Activated CD4-positive, alpha-beta T cell treated with anti-CD3 and anti-CD28 coated beads for 24 hours (primary cell): ENCODE measurements at regions not wholly inside any gene's neighbourhood (a gene's known extent, or its start where the extent isn't known, plus 50 kb on each side); places are given as distances from the start of the nearest gene placed in this dataset.
"Not testable (repeated sequence)": the region's sequence is repeated elsewhere in the genome, so short reads cannot be mapped to it uniquely, and the experiment has no call there.

Experiments
- DNase-seq, 2 donors: peaks; one replicate each; pipeline ENCODE4 v3.0.0-alpha.2; 2020; ENCODE audit warnings: low read depth in 2 of 2

DNA sequence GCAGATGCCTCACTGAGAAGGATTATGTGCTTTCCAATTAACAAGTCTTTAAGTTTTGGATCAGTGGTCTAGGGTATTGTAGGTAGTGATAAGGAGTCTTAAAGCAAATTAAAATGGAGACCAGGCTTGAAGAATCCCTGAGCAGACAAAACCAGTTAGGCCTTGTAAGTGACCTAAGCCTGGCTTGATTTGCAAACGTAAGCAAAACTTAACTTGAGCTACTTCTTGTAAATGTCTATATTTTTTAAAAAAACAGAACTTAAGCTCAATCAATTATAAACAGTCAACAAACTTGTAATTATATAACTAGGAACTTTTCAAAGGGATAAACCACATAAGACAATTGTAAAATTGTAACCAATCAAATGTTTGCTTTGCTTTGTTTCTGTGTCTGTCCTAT is 72.7 kb upstream of the NALF2 start:
- DNase-seq = no peak

DNA sequence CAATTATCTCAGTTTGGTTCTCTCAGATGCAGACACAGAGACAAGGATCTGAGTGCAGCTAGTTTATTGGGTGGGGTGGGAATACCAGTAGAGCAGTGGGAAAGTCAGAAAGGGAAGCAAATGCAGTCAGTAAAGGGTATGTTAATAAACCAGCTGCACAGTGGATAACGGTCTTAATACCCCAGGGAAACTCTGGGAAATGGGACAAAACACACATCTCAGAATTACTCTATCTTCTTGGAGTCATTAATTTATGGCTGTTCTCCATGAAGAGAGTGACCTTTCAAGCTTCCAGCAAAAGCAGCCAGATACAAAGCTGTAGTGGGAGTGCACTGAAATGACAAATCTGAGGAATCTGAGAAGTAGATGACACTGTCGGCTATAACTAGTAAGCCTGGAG is 73.3 kb upstream of the NALF2 start:
- DNase-seq = no peak

DNA sequence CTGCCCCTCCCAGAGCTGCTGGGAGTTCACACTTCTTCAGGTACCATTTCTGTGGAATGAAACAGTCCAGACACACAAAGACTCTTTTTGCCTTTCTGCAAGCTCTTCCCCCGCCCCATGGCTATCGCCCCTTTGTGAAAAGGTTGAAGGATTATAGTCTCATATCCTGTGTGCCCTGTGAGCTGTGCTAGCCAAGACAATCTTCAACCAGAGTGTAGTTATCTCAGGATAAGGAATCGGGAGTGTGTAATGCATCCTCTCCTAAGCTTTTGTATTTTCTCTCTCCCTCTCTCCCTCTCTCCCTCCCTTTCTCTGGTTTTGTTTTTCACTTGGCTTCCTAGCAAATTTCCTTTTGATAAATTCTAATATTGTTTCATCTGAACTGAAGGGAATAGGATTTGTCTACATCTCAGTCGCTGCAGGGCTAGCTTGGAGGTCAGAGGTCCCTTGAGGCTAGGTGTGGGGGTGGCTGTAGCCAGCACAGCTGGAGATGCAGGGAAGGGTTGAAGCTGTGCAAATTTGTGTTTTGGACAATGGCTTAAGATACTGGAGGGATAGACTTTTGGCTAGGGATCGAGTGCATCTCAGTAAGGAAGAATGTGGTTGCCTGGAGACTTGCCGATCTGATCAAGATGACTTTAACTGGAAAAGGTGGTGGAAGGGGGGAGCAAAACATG is 74.6 kb upstream of the NALF2 start:
- no peak for DNase-seq

DNA sequence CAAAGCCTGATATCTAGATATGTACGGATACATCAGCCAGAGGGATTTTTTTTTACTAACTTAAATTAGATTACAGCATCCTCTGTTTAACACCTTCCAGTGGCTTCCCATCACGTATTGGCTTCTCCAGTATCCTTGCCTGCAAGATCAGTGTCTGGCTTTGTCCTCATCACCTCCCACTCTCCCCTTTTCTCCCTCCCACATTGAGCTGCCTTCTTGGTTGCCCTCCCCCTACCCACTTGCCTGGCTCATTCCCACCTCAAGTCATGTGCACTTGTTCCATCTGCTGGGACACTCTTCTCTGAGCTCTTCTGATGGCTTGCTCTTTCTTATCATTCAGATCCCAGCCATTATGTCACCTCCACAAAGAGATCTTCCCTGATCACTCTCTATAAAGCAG is 75.9 kb upstream of the NALF2 start:
- DNase-seq = no peak

DNA sequence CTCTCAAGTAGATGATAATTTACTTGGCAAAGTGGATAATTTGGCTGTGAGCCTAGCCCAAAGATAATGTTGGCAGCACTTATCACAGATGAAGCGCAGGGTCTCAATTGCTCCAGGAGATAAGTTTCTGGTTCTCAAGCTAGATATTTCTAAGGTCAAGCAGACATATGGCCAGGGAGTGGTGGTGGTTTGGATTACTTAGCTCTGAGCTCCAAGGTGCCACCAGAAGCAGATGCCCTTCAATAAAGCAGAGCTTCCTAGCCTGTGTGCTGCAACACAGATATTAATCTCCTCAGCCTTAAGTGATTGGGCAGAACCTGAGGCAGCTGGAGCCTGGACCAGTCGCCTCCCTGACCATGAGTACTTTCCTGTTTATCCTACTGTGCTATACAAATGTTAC is 79.2 kb upstream of the NALF2 start:
- DNase-seq = no peak

DNA sequence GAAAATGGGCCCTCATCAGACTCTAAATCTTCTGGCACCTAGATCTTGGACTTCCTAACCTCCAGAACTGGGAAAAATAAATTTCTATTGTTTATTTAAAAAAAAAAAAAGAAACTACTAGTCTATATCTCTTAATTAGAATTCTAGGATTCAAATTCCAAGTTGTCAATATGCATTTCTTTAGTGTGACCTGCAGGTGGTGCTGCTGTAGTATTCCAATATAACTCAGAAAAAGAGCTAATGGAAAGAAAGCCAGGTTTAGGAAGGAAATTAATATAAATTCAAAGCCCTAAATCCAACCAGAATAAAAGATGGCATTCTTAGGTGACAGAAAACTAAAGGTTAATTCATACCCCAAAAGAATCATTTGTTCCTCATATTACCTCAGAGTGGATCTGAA is 80.0 kb upstream of the NALF2 start:
- DNase-seq = no peak

DNA sequence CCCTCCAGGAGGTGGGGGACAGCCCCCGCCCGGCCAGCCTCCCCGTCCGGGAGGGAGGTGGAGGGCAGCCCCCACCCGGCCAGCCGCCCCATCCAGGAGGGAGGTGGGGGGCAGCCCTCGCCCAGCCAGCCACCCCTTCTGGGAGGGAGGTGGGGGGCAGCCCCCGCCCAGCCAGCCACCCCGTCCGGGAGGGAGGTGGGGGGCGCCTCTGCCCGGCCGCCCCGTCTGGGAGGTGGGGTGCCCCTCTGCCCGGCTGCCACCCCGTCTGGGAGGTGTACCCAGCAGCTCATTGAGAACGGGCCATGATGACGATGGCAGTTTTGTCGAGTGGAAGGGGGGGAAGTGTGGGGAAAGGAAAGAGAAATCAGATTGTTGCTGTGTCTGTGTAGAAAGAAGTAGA is 81.9 kb upstream of the NALF2 start:
- DNase-seq = not testable (repeated sequence)

DNA sequence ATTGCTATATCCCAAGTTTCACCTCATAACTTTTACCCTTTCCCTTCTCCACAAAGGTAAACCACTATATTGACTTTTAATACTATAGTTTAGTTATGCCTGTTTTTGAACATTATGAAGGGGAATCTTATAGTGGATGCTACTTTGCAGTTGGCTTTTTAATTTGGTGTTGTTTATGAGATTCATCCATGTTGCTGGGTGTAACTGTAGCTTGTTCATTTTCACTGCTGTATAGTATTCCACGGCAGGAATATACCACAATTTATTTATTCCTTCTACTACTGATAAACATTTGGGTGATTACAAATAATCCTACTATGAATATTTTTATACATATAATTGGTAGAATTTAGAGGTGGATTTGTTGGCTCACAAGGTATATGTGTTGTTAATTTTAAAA is 88.4 kb upstream of the NALF2 start:
- DNase-seq = no peak

DNA sequence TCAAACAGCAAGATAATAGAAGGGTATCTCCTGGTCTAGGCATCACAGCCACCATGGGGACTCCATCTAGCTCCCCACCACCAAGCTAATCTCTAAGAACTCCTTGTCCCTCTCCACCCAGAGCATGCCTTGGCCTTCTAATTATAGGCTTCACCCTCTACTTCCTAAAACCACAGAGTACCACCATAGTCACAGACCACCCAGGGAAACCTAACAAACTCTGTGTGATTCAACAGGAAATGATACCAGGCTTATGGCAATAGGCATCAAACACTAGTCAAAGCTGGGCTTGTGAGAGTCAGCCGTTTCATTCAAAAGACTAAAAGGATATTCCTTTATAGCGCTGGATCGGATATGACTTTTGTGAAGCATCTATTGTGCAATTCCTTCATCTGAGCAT is 91.5 kb upstream of the NALF2 start:
- no peak for DNase-seq

DNA sequence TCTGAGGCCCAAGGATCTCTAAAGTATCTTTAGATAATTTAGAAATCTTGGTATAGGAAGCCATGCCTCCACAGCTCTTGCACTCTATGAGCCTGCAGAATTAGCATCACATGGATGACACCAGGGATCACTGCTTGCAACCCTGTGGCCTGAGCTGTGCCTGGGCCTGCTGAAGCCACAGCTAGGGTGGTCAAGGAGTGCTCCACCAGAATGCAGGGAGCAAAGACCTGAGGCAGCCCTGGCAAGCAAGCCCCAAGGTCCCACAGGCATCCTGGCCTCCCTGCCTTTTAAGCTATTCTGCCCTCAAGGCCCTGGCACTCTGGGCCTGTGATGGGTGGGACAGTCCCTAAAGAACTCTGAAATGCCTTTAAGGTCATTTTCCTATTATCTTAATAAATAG is 105.2 kb upstream of the NALF2 start:
- no peak for DNase-seq

DNA sequence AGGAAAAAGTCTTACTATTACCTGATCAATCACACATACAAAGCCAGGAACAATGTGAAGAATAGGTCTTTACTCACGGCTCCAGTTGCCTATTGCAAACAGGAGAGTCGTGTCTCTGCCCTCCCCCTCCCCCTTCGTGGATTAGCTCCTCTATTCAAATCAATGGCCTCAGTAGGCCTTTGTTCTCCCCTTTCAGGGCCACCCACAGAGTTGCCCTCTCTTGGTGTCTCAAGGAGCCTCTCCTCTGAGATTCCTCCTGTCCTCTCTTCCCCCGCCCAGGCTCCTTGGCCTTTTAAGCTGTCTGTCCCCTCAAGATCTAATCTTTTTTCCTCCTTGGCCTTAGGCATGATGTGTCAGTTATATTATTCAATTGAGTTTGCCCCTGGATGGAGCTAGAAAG is 107.2 kb upstream of the NALF2 start:
- no peak for DNase-seq

DNA sequence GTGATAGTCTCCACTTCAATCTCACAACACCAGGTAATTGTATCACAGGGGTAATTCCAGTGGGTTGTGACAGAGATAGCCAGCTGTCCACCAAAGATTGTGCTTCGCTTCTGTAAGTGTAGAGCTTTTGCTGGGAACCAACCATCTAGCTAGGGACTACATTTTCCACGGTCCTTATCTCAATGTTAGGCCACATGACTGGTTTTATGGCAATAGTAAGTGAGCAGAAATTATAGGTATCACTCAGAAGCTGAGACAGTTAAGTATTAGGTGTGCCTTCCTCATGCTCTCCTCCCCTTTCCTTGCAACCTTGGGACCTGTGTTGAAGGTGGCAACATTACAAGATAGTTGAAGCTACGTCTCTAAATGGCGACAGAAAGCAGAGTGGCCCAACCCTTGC is 108.8 kb upstream of the NALF2 start:
- no peak for DNase-seq

DNA sequence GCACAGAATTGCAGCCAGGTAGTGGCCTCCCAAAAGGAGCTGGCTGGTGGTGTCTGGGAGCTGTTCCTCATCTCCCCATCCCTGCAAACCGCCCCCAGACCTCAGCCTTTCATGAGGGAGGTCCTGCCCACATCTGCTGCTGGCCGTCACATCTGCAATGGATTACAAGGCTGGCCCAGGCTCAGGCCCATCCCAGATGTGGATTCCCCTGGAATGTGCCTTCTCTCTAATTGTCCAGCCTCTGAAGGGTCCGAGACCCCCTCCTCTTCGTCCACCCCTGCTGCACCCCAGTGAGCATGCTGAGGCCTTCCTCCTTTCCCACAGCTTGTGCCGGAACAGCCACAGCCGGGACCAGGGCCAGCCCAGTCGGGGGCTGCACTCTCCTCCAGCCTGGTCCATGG is 115.0 kb upstream of the NALF2 start:
- no peak for DNase-seq

DNA sequence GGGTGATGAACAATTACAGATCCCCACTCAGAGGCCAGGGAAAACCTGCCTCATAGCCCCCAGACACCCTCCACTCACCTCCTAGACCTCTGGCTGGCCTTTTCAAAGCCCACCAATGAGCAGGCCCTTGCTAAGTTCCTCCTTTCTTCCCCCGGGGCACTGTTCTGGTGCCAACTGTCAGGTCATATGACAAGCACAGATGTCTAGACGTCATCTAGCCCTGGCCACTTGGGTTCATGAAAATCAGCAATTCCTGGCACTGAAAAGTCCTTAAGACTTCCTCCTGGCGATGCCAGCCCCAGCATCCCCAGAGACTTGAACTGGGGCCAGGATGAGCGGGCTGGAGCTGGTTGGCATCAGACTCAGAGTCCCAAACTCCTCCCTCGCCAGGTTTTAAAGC is 115.6 kb upstream of the NALF2 start:
- DNase-seq = no peak

DNA sequence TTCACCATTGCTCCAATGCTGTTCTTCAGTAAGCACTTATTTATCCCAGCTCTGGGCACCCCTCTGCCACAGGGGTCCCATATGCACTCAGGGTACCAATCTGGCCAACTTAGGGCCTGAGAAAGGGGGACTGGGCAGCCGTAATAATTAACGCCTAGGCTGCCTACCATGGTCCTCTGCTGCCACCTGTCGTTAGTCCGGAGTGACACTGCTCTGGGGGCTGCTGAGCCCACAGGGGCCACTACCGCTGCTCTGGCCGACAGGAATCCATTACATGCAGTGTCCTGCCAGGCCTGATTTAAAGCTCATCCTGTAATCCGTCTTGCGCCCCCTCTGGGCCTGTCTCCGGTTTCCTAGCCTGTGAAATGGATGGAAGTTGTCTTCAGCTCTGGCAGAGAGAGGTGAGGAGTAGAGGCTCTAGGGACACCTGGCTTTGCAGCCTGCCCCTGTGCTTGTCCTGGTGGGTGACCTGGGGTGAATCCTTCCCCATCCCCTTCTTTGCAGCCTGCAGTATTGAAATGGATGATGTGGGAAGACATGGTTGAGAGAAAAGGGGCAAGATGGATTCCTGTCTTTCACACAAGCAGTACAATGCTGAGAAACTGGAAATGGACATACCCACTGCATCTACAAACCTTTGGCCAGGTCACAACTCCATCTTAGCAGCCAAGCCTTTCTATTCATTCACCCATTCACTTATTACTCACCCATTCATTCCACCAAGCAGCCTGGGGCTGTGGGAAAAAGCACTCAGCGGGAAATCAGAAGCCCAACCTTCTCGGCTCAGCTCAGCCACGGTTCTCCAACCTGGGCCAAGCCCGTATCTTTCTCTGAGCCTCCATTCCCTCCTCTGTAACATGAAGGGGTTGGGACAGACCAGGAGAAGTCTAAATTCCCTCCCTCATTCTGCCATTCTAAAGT is 116.3 kb upstream of the NALF2 start:
- DNase-seq = peak; percentile 3 to 7

DNA sequence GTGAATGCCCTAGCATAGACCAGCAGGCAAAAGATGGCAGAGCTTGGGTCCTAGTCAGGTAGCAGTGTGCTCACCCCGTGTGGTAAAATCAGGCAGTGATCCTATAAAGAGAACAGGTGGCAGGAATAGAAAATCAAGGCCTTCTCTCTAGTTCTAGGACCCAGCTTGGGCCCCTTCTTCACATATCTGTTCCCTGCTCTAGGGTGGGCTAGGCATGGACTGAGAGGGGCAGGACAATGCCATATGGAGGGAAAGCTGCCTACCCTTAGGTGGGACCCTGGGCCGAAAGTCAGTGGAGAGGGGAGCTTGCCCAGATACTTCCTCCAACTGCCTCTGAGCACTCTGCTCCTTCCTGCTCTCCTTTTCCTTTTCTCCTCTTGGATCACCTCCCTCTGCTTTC is 117.4 kb upstream of the NALF2 start:
- no peak for DNase-seq

DNA sequence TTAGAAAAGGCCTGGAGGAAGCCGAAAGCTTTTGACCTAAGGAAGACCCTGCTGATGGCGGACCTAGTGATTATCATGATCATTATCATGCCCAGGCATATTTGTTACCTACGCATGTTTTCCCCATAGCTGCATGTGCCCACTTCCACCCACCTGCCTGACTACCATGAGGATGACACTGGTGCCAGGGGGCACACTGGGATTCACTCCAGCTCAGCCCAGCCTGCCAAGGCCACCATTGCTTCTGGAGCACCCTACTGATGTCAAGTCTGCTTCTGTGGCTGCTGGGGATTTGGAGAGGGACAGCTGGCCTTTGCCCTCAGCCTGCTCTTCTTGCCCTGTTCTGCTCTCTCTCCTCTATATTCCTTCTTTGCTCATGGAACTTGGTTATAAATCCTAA is 124.7 kb upstream of the NALF2 start:
- DNase-seq = no peak

DNA sequence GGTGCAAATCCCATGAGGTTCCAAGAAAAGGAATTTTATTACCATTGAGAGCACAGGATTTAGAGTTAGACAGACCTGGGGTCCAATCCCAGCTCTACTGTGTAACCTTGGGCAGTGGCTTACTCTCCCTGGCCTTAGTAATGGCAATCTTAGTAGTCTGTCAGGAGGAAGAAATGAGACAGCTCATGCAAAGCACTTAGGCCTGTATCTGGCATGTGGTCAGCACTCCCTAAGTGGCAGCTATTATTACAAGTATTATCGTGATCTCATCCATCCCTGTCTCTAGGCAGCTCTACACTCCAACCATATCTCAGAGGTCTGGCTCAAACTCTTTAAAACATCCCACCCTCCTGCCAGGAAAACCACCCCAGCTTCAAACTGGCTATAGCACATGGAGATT is 129.6 kb upstream of the NALF2 start:
- DNase-seq = no peak

DNA sequence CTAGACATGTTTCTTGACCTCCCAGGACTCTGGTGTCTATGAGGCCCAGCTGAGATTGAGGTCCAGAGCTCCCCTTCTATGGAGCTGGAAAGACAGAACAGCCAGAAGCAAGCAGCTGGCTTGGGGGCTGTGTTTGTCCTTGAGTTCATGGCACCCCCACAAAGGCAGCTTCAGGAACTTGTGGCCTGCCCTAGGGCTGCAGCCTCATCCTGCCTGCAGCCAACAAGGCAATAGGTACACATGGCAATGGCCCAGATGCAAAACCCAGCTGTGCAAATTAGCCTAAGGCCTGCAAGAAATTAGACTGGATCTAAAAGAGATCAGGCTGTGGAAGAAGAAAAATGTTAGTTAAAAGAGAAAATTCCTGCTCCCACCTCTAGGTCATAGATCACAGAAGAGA is 131.7 kb upstream of the NALF2 start:
- no peak for DNase-seq

DNA sequence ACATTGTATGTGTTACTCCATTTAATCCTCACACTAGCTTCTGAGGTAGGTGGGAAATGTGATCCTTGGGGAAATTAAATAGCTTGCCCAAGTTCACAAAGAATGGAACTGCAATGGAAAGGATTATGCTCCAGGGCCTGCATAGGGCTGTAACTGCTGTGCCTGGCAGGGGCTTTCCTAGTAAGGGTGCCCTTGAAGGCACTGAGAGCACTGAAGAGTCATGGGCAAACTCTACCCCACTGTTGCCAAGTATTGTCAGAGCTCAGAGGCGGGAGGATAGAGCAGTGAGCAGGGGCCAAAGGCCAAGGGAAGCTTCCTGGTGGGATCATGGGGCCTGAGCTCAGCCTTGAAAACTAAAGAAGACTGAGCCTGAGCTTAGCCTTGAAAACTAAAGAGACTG is 133.0 kb upstream of the NALF2 start:
- no peak for DNase-seq

DNA sequence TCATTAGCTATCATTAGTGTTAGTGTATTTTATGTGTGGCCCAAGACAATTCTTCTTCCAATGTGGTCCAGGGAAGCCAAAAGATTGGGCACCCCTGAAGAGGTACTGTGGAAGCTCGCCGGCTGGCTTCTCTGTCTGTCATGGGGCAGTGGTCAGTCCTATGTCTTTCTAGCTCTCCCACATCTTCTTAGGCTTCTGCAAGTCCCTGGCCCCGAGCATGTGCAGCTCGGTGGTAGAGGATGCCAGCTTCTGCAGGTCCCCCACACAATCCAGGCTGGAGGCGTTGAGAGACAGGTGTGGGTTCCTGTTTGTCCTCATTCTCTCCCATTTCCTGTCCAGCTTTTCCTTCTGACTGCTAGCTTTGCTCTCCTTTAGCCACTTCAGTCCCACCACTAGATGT is 134.1 kb upstream of the NALF2 start:
- DNase-seq = no peak

DNA sequence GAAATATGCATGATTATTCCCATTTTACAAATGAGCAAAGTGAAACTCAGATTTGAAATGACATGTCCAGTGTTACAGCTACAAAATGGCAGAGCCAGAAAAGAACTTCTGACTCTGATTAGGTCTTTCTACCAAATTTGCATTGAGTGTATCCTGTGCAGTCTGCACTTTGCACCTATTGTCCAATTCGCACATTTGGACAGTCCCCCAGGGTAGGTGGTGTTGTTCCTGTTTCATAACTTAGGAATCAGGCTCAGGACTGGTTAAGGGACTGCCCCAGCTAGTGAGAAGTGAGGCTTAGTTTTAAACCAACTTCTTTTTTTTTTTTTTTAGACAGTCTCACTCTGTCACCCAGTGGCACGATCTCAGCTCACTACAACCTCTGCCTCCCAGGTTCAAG is 137.9 kb upstream of the NALF2 start:
- no peak for DNase-seq

DNA sequence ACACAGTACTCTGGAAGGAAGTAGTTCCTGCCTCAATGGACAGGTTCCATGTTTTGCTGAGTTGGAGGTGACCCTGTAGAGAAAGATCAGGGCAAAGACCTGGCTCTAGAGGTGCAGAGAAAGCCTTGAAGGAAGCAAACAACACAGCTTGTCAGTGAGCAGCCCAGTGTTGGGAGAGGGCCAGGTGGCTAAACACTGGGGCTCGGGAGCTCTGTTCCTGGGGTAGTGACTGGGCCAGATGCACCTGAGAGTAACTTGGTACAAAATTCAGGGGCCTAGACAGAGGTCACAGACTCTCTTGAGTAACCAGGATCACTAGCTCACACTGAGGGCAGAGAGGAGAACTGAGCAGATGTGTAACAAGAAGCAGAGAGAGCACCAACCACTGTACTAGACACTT is 138.4 kb upstream of the NALF2 start:
- no peak for DNase-seq

DNA sequence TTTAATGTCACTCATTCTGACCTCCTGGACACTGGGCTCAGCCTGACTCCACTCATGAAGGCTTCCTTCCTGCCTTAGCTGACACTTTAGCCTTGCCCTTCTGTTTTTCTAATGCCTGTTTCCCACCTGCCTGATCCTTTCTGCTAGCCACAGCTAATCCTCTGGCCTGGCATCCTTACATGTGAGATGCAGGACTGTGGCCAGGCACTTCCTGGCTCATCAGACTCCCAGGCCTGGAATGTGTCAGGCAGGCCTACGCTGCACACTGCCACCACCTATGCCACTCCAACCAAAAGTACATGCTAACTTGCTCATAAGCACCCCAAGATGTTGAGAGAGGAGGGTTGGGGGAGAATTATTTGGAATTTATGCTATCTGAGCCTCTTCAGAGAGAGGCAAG is 138.8 kb upstream of the NALF2 start:
- DNase-seq = no peak
